ENCODE measurements at regions not wholly inside any gene's neighbourhood (a gene's known extent, or its start where the extent isn't known, plus 50 kb on each side); places are given as distances from the start of the nearest gene placed in this dataset.
A peak's percentile ranks its signal among the peaks of the same experiment; 100 is the strongest.
"Not testable (repeated sequence)": the region's sequence is repeated elsewhere in the genome, so short reads cannot be mapped to it uniquely, and the experiment has no call there.

GRCh38 chr2:95759481-95760246, 167.9 kb downstream of the TRIM43 start:
- DNase-seq (ENCODE audit: low read depth, low spot score): no peak
- no peak overlapping the region for H3K4me3 ChIP-seq (ENCODE audit: low read depth, low read length)
- in situ Hi-C loops (cut with HindIII; ENCODE audit: low sequenced_read_pairs): no loop called here
- no peak for TF ChIP-seq CTCF (IDR thresholded peaks at IDR 0.05; ENCODE audit: low read depth, low read length)

- TF ChIP-seq CTCF (IDR thresholded peaks at IDR 0.05; ENCODE audit: low read depth, low read length): no peak
- H3K4me3 ChIP-seq (ENCODE audit: low read depth, low read length): no peak overlapping the region
- DNase-seq (ENCODE audit: low read depth, low spot score): peak; percentile 70
- in situ Hi-C loops (cut with HindIII; ENCODE audit: low sequenced_read_pairs): no loop called here
These were observed 169.2 kb downstream of the TRIM43 start for GRCh38 chr2:95760806-95761525.

- in situ Hi-C loops (cut with HindIII; ENCODE audit: low sequenced_read_pairs): no loop called here
- H3K4me3 ChIP-seq (ENCODE audit: low read depth, low read length): no peak overlapping the region
- no peak for DNase-seq (ENCODE audit: low read depth, low spot score)
- TF ChIP-seq CTCF (IDR thresholded peaks at IDR 0.05; ENCODE audit: low read depth, low read length): no peak
These were observed 169.8 kb downstream of the TRIM43 start for GRCh38 chr2:95761556-95761955.

GRCh38 chr2:95762023-95763021, 170.5 kb downstream of the TRIM43 start:
- DNase-seq (ENCODE audit: low read depth, low spot score); H3K4me3 ChIP-seq (ENCODE audit: low read depth, low read length); in situ Hi-C loops (cut with HindIII; ENCODE audit: low sequenced_read_pairs): not testable (repeated sequence)

- in situ Hi-C loops (cut with HindIII; ENCODE audit: low sequenced_read_pairs); DNase-seq (ENCODE audit: low read depth, low spot score); H3K4me3 ChIP-seq (ENCODE audit: low read depth, low read length): not testable (repeated sequence)
These were observed 171.3 kb downstream of the TRIM43 start for GRCh38 chr2:95763074-95763473.

- H3K4me3 ChIP-seq (ENCODE audit: low read depth, low read length); DNase-seq (ENCODE audit: low read depth, low spot score); in situ Hi-C loops (cut with HindIII; ENCODE audit: low sequenced_read_pairs): not testable (repeated sequence)
These were observed 173.2 kb downstream of the TRIM43 start for GRCh38 chr2:95764966-95765365.

- H3K4me3 ChIP-seq (ENCODE audit: low read depth, low read length); DNase-seq (ENCODE audit: low read depth, low spot score); in situ Hi-C loops (cut with HindIII; ENCODE audit: low sequenced_read_pairs): not testable (repeated sequence)
These were observed 174.4 kb downstream of the TRIM43 start for GRCh38 chr2:95765925-95766910.

- in situ Hi-C loops (cut with HindIII; ENCODE audit: low sequenced_read_pairs); DNase-seq (ENCODE audit: low read depth, low spot score); H3K4me3 ChIP-seq (ENCODE audit: low read depth, low read length): not testable (repeated sequence)
These were observed 175.7 kb downstream of the TRIM43 start for GRCh38 chr2:95767531-95767930.

- H3K4me3 ChIP-seq (ENCODE audit: low read depth, low read length); in situ Hi-C loops (cut with HindIII; ENCODE audit: low sequenced_read_pairs); DNase-seq (ENCODE audit: low read depth, low spot score): not testable (repeated sequence)
These were observed 176.1 kb downstream of the TRIM43 start for GRCh38 chr2:95767950-95768349.

GRCh38 chr2:95769256-95769655, 177.5 kb downstream of the TRIM43 start:
- DNase-seq (ENCODE audit: low read depth, low spot score); H3K4me3 ChIP-seq (ENCODE audit: low read depth, low read length); in situ Hi-C loops (cut with HindIII; ENCODE audit: low sequenced_read_pairs): not testable (repeated sequence)

GRCh38 chr2:95770726-95771125, 178.9 kb downstream of the TRIM43 start:
- in situ Hi-C loops (cut with HindIII; ENCODE audit: low sequenced_read_pairs); H3K4me3 ChIP-seq (ENCODE audit: low read depth, low read length); DNase-seq (ENCODE audit: low read depth, low spot score): not testable (repeated sequence)
